IMR-90 (cell line): ENCODE measurements at regions not wholly inside any gene's neighbourhood (a gene's known extent, or its start where the extent isn't known, plus 50 kb on each side); places are given as distances from the start of the nearest gene placed in this dataset.

Source experiments
- ATAC-seq: fragments of 200-7000 bp; cut with Tn5 transposase; 2 replicates; pipeline ENCODE4 v1.9.1; 2020; ENCODE audit warnings: low read depth, mild to moderate bottlenecking, moderate library complexity
- BruUV-seq: library from RNA; stranded (reverse); fragments of 400-500 nt; replicated peaks from 2 replicates; lab custom pipeline; 2021; lab: Mats Ljungman, UMichigan
- CTCF ChIA-PET: fragments of 300-600 bp; formaldehyde crosslinking; extraction: SDS; loops from one replicate; lab custom pipeline; 2021; ENCODE audit warnings: antibody characterized with exemption; lab: Yijun Ruan, JAX
- POLR2A ChIA-PET: fragments of 300-600 bp; sonication (Branson Sonifier 250); formaldehyde crosslinking; loops from one replicate; lab custom pipeline; 2022; ENCODE audit warnings: antibody characterized with exemption; ENCODE audit not compliant: unreplicated experiment; lab: Charles Lee
- DNase-seq: peaks from one replicate; pipeline ENCODE4 v3.0.0; 2013
- H2AFZ ChIP-seq: replicated peaks from 2 replicates; pipeline ENCODE3; 2013; ENCODE audit warnings: low read length, mild to moderate bottlenecking; ENCODE audit not compliant: poor library complexity
- H2AK5ac ChIP-seq: 2 replicates; pipeline ENCODE4 v1.6.1; 2013; ENCODE audit warnings: low read depth, low read length, inconsistent platforms
- H2AK9ac ChIP-seq: replicated peaks from 2 replicates; pipeline ENCODE3; 2013; ENCODE audit warnings: mild to moderate bottlenecking, low read depth, low read length, moderate library complexity; ENCODE audit not compliant: poor library complexity
- H2BK120ac ChIP-seq: 2 replicates; pipeline ENCODE4 v1.6.1; 2013; ENCODE audit warnings: low read depth, low read length, inconsistent platforms
- H2BK15ac ChIP-seq: 3 replicates; pipeline ENCODE4 v1.6.1; 2013; ENCODE audit warnings: low read depth, low read length, inconsistent platforms
- H2BK20ac ChIP-seq: 2 replicates; pipeline ENCODE4 v1.6.1; 2013; ENCODE audit warnings: low read depth, mild to moderate bottlenecking, inconsistent platforms, low read length, moderate library complexity
- H2BK5ac ChIP-seq: 2 replicates; pipeline ENCODE4 v1.6.1; 2013; ENCODE audit warnings: mild to moderate bottlenecking, low read depth, low read length, inconsistent platforms; ENCODE audit not compliant: poor library complexity, severe bottlenecking
- H3K14ac ChIP-seq: replicated peaks from 2 replicates; pipeline ENCODE4 v1.6.1; 2013; ENCODE audit warnings: low read depth, low read length, inconsistent platforms
- H3K18ac ChIP-seq: 2 replicates; pipeline ENCODE4 v1.6.1; 2013; ENCODE audit warnings: low read depth, low read length, control low read depth
- H3K23ac ChIP-seq: 2 replicates; pipeline ENCODE4 v1.6.1; 2013; ENCODE audit warnings: low read depth, low read length, inconsistent platforms
- H3K27ac ChIP-seq: 2 replicates; pipeline ENCODE4 v1.5.1; 2013; ENCODE audit warnings: mild to moderate bottlenecking, control low read depth, low read length; ENCODE audit not compliant: insufficient read depth
- H3K27me3 ChIP-seq: 2 replicates; pipeline ENCODE4 v1.6.1; 2013; ENCODE audit warnings: low read length; ENCODE audit not compliant: control insufficient read depth, insufficient read depth
- H3K36me3 ChIP-seq: 2 replicates; pipeline ENCODE4 v1.6.1; 2013; ENCODE audit warnings: low read length, mixed read lengths; ENCODE audit not compliant: control insufficient read depth, insufficient read depth
- H3K4ac ChIP-seq: 2 replicates; pipeline ENCODE4 v1.6.1; 2013; ENCODE audit warnings: low read depth, low read length, inconsistent platforms
- H3K4me1 ChIP-seq: 2 replicates; pipeline ENCODE4 v1.6.1; 2013; ENCODE audit warnings: low read length, mixed read lengths; ENCODE audit not compliant: control insufficient read depth, insufficient read depth
- H3K4me2 ChIP-seq: 2 replicates; pipeline ENCODE4 v1.6.1; 2013; ENCODE audit warnings: low read depth, mild to moderate bottlenecking, control low read depth, low read length, moderate library complexity
- H3K4me3 ChIP-seq: 2 replicates; pipeline ENCODE4 v1.5.1; 2013; ENCODE audit warnings: low read depth, mild to moderate bottlenecking, control low read depth, low read length, moderate library complexity; ENCODE audit not compliant: insufficient read depth
- H3K56ac ChIP-seq: 2 replicates; pipeline ENCODE4 v1.6.1; 2013; ENCODE audit warnings: low read length, inconsistent platforms; ENCODE audit not compliant: insufficient read depth; ENCODE audit errors: extremely low read depth
- H3K79me1 ChIP-seq, 2 experiments: 2 replicates each; pipeline ENCODE4 v1.6.1; 2013; ENCODE audit warnings: low read length in 2 of 2, inconsistent platforms in 1 of 2, low read depth in 1 of 2
- H3K9ac ChIP-seq: 2 replicates; pipeline ENCODE4 v1.6.1; 2013; ENCODE audit warnings: low read depth, low read length, control low read depth
- H3K9me1 ChIP-seq: 2 replicates; pipeline ENCODE4 v1.6.1; 2013; ENCODE audit warnings: low read length, inconsistent platforms; ENCODE audit not compliant: insufficient read depth
- H3K9me3 ChIP-seq: 2 replicates; pipeline ENCODE4 v1.6.1; 2013; ENCODE audit warnings: low read length; ENCODE audit not compliant: control insufficient read depth, insufficient read depth
- H4K20me1 ChIP-seq: 2 replicates; pipeline ENCODE4 v1.6.1; 2013; ENCODE audit warnings: low read length, inconsistent platforms; ENCODE audit not compliant: insufficient read depth
- H4K5ac ChIP-seq: 2 replicates; pipeline ENCODE4 v1.6.1; 2013; ENCODE audit warnings: mild to moderate bottlenecking, low read depth, low read length, control low read depth
- H4K8ac ChIP-seq, 2 experiments: 2 replicates each; pipeline ENCODE4 v1.6.1; 2013; ENCODE audit warnings: low read depth in 2 of 2, low read length in 2 of 2, control low read depth in 1 of 2, inconsistent platforms in 1 of 2
- H4K91ac ChIP-seq: 2 replicates; pipeline ENCODE4 v1.6.1; 2013; ENCODE audit warnings: low read depth, low read length, inconsistent platforms; ENCODE audit not compliant: insufficient read depth
- BHLHE40 ChIP-seq: fragments of 150-350 bp; IDR thresholded peaks from 2 replicates; pipeline ENCODE4 v1.6.1; 2016; ENCODE audit warnings: mild to moderate bottlenecking, low read depth, low read length
- WGBS, 2 experiments: methylation state at CpG; one replicate each; pipeline versions ENCODE4 v1.1.5 to v1.1.7; 2013; ENCODE audit warnings: missing lambda C conversion rate in 2 of 2; ENCODE audit not compliant: insufficient read length in 1 of 2; ENCODE audit errors: extremely low coverage in 2 of 2; 5-methylcytosine and 5-hydroxymethylcytosine counted together
- dilution Hi-C: fragments of 300-500 bp; cut with HindIII; formaldehyde crosslinking; loops from one replicate; pipeline ENCODE4 v1.14.3; 2018; ENCODE audit warnings: low sequenced_read_pairs; ENCODE audit not compliant: unreplicated experiment
- in situ Hi-C: fragments of 300-500 bp; cut with MboI; formaldehyde crosslinking; loops from 3 replicates; pipeline ENCODE4 v1.14.3; 2019; ENCODE audit warnings: low sequenced_read_pairs, inconsistent platforms, mixed read lengths
- intact Hi-C: fragments of 100-400 bp; cut with micrococcal nuclease; formaldehyde crosslinking; loops from 2 replicates; pipeline ENCODE4 v1.10.0; 2022

GRCh38 chr1:5617179-5617520, 375.1 kb downstream of the NPHP4 start:
- no peak overlapping the region for H4K8ac ChIP-seq
- no peaks in the 10 kb centered on the region for H3K36me3 ChIP-seq
- no peak for TF ChIP-seq BHLHE40
- in situ Hi-C loops (no loop called here), dilution Hi-C loops (no loop called here), intact Hi-C loops (no loop called here)
- no peak for DNase-seq
- no peak overlapping the region for H2BK20ac ChIP-seq
- H2AFZ ChIP-seq, result no peak overlapping the region
- CTCF ChIA-PET, result no interaction called here
- no peak overlapping the region for H2BK120ac ChIP-seq
- no peak overlapping the region for H2BK5ac ChIP-seq
- no peak overlapping the region for H2BK15ac ChIP-seq
- WGBS, 2 experiments, result no CpG with 5 or more reads among the region's 6 CpGs
- no peaks in the 10 kb centered on the region for H3K79me1 ChIP-seq
- no peak overlapping the region for H3K9ac ChIP-seq
- no peak overlapping the region for H4K91ac ChIP-seq
- H3K23ac ChIP-seq, result no peak overlapping the region
- H3K9me3 ChIP-seq, result peaks cover 39% of the 10 kb centered on the region; the same call in 1 of the 2 replicates
- no peak overlapping the region for H3K4me3 ChIP-seq
- no peaks in the 10 kb centered on the region for H3K27me3 ChIP-seq
- H3K14ac ChIP-seq, result no peak overlapping the region
- POLR2A ChIA-PET, result no interaction called here
- H3K18ac ChIP-seq, result no peak overlapping the region
- no peaks in the 10 kb centered on the region for H4K20me1 ChIP-seq
- H2AK5ac ChIP-seq, result no peak overlapping the region
- BruUV-seq, result no TSS peak
- no peak for ATAC-seq
- H3K4ac ChIP-seq, result no peak overlapping the region
- no peaks in the 10 kb centered on the region for H3K9me1 ChIP-seq
- no peak overlapping the region for H3K27ac ChIP-seq
- no peak overlapping the region for H4K5ac ChIP-seq
- H3K4me1 ChIP-seq, result no peaks in the 10 kb centered on the region
- no peak overlapping the region for H3K4me2 ChIP-seq
- H2AK9ac ChIP-seq, result no peak overlapping the region
- no peak overlapping the region for H3K56ac ChIP-seq
